Stimulated activated naive CD8-positive, alpha-beta T cell treated with anti-CD3 and anti-CD28 coated beads, Interleukin-15, amount 100 ng/mL, for 72 hours (primary cell): ENCODE measurements at regions not wholly inside any gene's neighbourhood (a gene's known extent, or its start where the extent isn't known, plus 50 kb on each side); places are given as distances from the start of the nearest gene placed in this dataset.
A peak's percentile ranks its signal among the peaks of the same experiment; 100 is the strongest.
"Not testable (repeated sequence)": the region's sequence is repeated elsewhere in the genome, so short reads cannot be mapped to it uniquely, and the experiment has no call there.

Source experiments
- ATAC-seq: fragments of 150-1000 bp; cut with Tn5 transposase; 2 replicates; pipeline ENCODE4 v1.10.0; 2021; ENCODE audit warnings: mild to moderate bottlenecking, moderate library complexity
- DNase-seq, 2 donors: peaks; one replicate each; pipeline ENCODE4 v3.0.0; 2021 to 2022
- H3K27ac Mint-ChIP-seq, 2 donors: one replicate each; pipeline ENCODE4 v1.8.0; 2022; ENCODE audit warnings: mild to moderate bottlenecking in 2 of 2, mixed read lengths in 2 of 2, moderate library complexity in 2 of 2
- H3K27me3 Mint-ChIP-seq: one replicate; pipeline ENCODE4 v1.8.0; 2022; ENCODE audit warnings: mixed read lengths
- H3K4me1 Mint-ChIP-seq: one replicate; pipeline ENCODE4 v1.8.0; 2022; ENCODE audit warnings: mild to moderate bottlenecking, mixed read lengths
- H3K4me3 Mint-ChIP-seq, 2 donors: one replicate each; pipeline ENCODE4 v1.8.0; 2022; ENCODE audit warnings: mild to moderate bottlenecking in 2 of 2, mixed read lengths in 2 of 2, moderate library complexity in 1 of 2
- H3K9me3 Mint-ChIP-seq, 2 donors: one replicate each; pipeline ENCODE4 v1.8.0; 2022; ENCODE audit warnings: mixed read lengths in 2 of 2

GRCh38 chr5:1960595-1961303, 78.0 kb upstream of the IRX4 start:
- DNase-seq (no peak), ATAC-seq (no peak)
- H3K4me3 Mint-ChIP-seq, result no peak overlapping the region
- peaks cover 17% of the 10 kb centered on the region for H3K27me3 Mint-ChIP-seq
- no peaks in the 10 kb centered on the region for H3K4me1 Mint-ChIP-seq
- H3K9me3 Mint-ChIP-seq, result no peaks in the 10 kb centered on the region
- no peak overlapping the region for H3K27ac Mint-ChIP-seq

- H3K27me3 Mint-ChIP-seq, result peaks cover 14% of the 10 kb centered on the region
- H3K4me1 Mint-ChIP-seq, result no peaks in the 10 kb centered on the region
- no peak for ATAC-seq
- H3K27ac Mint-ChIP-seq, result no peak overlapping the region
- no peak for DNase-seq
- H3K4me3 Mint-ChIP-seq, result no peak overlapping the region
- H3K9me3 Mint-ChIP-seq, result no peaks in the 10 kb centered on the region
Measured at GRCh38 chr5:1959725-1960581, 77.2 kb upstream of the IRX4 start.

- H3K27me3 Mint-ChIP-seq, result peaks cover 19% of the 10 kb centered on the region
- H3K27ac Mint-ChIP-seq, result no peak overlapping the region
- H3K4me1 Mint-ChIP-seq, result no peaks in the 10 kb centered on the region
- ATAC-seq, result no peak
- no peak for DNase-seq
- no peak overlapping the region for H3K4me3 Mint-ChIP-seq
- H3K9me3 Mint-ChIP-seq, result no peaks in the 10 kb centered on the region
Measured at GRCh38 chr5:1959231-1959630, 76.5 kb upstream of the IRX4 start.

GRCh38 chr5:1958211-1959010, 75.7 kb upstream of the IRX4 start:
- no peak overlapping the region for H3K4me3 Mint-ChIP-seq
- H3K4me1 Mint-ChIP-seq, result no peaks in the 10 kb centered on the region
- peaks cover 23% of the 10 kb centered on the region for H3K27me3 Mint-ChIP-seq
- DNase-seq (no peak), ATAC-seq (no peak)
- no peaks in the 10 kb centered on the region for H3K9me3 Mint-ChIP-seq
- H3K27ac Mint-ChIP-seq, result no peak overlapping the region

GRCh38 chr5:1955586-1955985, 72.9 kb upstream of the IRX4 start:
- no peak for DNase-seq
- ATAC-seq, result no peak
- Mint-ChIP-seq H3K9me3 (no peaks in the 10 kb centered on the region), H3K4me1 (no peaks in the 10 kb centered on the region), H3K4me3 (no peak overlapping the region), H3K27ac (no peak overlapping the region), H3K27me3 (peaks cover 44% of the 10 kb centered on the region)

- not testable (repeated sequence) for DNase-seq, H3K27ac Mint-ChIP-seq, H3K4me1 Mint-ChIP-seq, ATAC-seq, H3K4me3 Mint-ChIP-seq, H3K9me3 Mint-ChIP-seq
- H3K27me3 Mint-ChIP-seq, result peaks cover 54% of the 10 kb centered on the region
Measured at GRCh38 chr5:1953710-1954109, 71.0 kb upstream of the IRX4 start.

GRCh38 chr5:1952444-1953099, 69.8 kb upstream of the IRX4 start:
- Mint-ChIP-seq H3K27ac (no peak overlapping the region), H3K4me3 (no peak overlapping the region), H3K4me1 (no peaks in the 10 kb centered on the region), H3K9me3 (no peaks in the 10 kb centered on the region), H3K27me3 (peaks cover 56% of the 10 kb centered on the region)
- DNase-seq (no peak), ATAC-seq (no peak)

GRCh38 chr5:1952021-1952420, 69.3 kb upstream of the IRX4 start:
- no peaks in the 10 kb centered on the region for H3K4me1 Mint-ChIP-seq
- no peak for ATAC-seq
- peaks cover 59% of the 10 kb centered on the region for H3K27me3 Mint-ChIP-seq
- DNase-seq, result no peak
- no peak overlapping the region for H3K4me3 Mint-ChIP-seq
- no peaks in the 10 kb centered on the region for H3K9me3 Mint-ChIP-seq
- peak overlapping the region in 1 of 2 donors; percentile 52 for H3K27ac Mint-ChIP-seq

GRCh38 chr5:1951165-1951816, 68.6 kb upstream of the IRX4 start:
- DNase-seq (no peak), ATAC-seq (no peak)
- H3K9me3 Mint-ChIP-seq, result no peaks in the 10 kb centered on the region
- H3K27me3 Mint-ChIP-seq, result peaks cover 66% of the 10 kb centered on the region
- no peaks in the 10 kb centered on the region for H3K4me1 Mint-ChIP-seq
- no peak overlapping the region for H3K27ac Mint-ChIP-seq
- H3K4me3 Mint-ChIP-seq, result no peak overlapping the region

- Mint-ChIP-seq H3K9me3 (no peaks in the 10 kb centered on the region), H3K27ac (no peak overlapping the region), H3K4me1 (no peaks in the 10 kb centered on the region), H3K27me3 (peaks cover 72% of the 10 kb centered on the region), H3K4me3 (no peak overlapping the region)
- ATAC-seq (no peak), DNase-seq (no peak)
Measured at GRCh38 chr5:1950708-1951103, 68.0 kb upstream of the IRX4 start.

GRCh38 chr5:1950096-1950707, 67.5 kb upstream of the IRX4 start:
- ATAC-seq (no peak), DNase-seq (no peak)
- H3K4me3 Mint-ChIP-seq, result no peak overlapping the region
- H3K27ac Mint-ChIP-seq, result no peak overlapping the region
- H3K9me3 Mint-ChIP-seq, result no peaks in the 10 kb centered on the region
- H3K27me3 Mint-ChIP-seq, result peaks cover 76% of the 10 kb centered on the region
- no peaks in the 10 kb centered on the region for H3K4me1 Mint-ChIP-seq

GRCh38 chr5:1949253-1949652, 66.5 kb upstream of the IRX4 start:
- ATAC-seq (peak; percentile 26), DNase-seq (no peak)
- Mint-ChIP-seq H3K27me3 (peaks cover 81% of the 10 kb centered on the region), H3K4me1 (no peaks in the 10 kb centered on the region), H3K9me3 (no peaks in the 10 kb centered on the region), H3K27ac (no peak overlapping the region), H3K4me3 (no peak overlapping the region)

GRCh38 chr5:1948663-1949191, 66.0 kb upstream of the IRX4 start:
- Mint-ChIP-seq H3K27me3 (peaks cover 85% of the 10 kb centered on the region), H3K9me3 (no peaks in the 10 kb centered on the region), H3K27ac (no peak overlapping the region), H3K4me3 (no peak overlapping the region), H3K4me1 (no peaks in the 10 kb centered on the region)
- ATAC-seq, result no peak
- DNase-seq, result no peak

- no peak for ATAC-seq
Measured at GRCh38 chr5:1948111-1948510, 65.4 kb upstream of the IRX4 start.

More at GRCh38 chr5:1948111-1948510, 65.4 kb upstream of the IRX4 start:
- Mint-ChIP-seq H3K4me3 (no peak overlapping the region), H3K27me3 (peaks cover 83% of the 10 kb centered on the region), H3K4me1 (no peaks in the 10 kb centered on the region), H3K9me3 (no peaks in the 10 kb centered on the region), H3K27ac (no peak overlapping the region)
- DNase-seq, result no peak
